GM12878 (cell line): ENCODE measurements at regions not wholly inside any gene's neighbourhood (a gene's known extent, or its start where the extent isn't known, plus 50 kb on each side); places are given as distances from the start of the nearest gene placed in this dataset.
A peak's percentile ranks its signal among the peaks of the same experiment; 100 is the strongest.

Source experiments
- ATAC-seq: fragments of 200-7000 bp; cut with Tn5 transposase; 3 replicates; pipeline ENCODE4 v1.9.1; 2020; ENCODE audit warnings: mild to moderate bottlenecking, moderate library complexity
- BruUV-seq: library from RNA; stranded (reverse); fragments of 400-500 nt; replicated peaks from 2 replicates; lab custom pipeline; 2021; lab: Mats Ljungman, UMichigan
- CTCF ChIA-PET: fragments of 300-600 bp; sonication (Branson Sonifier 250); formaldehyde crosslinking; extraction: SDS; loops from one replicate; lab custom pipeline; 2021; ENCODE audit warnings: inconsistent platforms; lab: Yijun Ruan, JAX
- POLR2A ChIA-PET: fragments of 350-600 bp; formaldehyde crosslinking; extraction: SDS; loops from one replicate; lab custom pipeline; 2021; ENCODE audit warnings: inconsistent platforms; lab: Charles Lee
- RAD21 ChIA-PET: fragments of 300-600 bp; sonication (Branson Sonifier 250); formaldehyde crosslinking; loops from one replicate; lab custom pipeline; 2023; ENCODE audit warnings: antibody characterized with exemption; ENCODE audit not compliant: unreplicated experiment; lab: Charles Lee
- SMC1A ChIA-PET: fragments of 300-600 bp; sonication (Branson Sonifier 250); formaldehyde crosslinking; loops from one replicate; lab custom pipeline; 2023; ENCODE audit not compliant: unreplicated experiment, uncharacterized antibody; lab: Charles Lee
- DNase-seq: peaks from one replicate; pipeline ENCODE4 v3.0.0-alpha.2; 2011; ENCODE audit warnings: low read depth, low spot score
- FAIRE-seq: peaks from 3 replicates; lab custom pipeline; 2011; peaks lifted over from hg19 to GRCh38; lab: Jason Lieb, UNC
- H2AFZ ChIP-seq: 2 replicates; pipeline ENCODE4 v1.6.0; 2011; ENCODE audit warnings: low read depth, low read length, control low read depth; ENCODE audit not compliant: control insufficient read depth
- H3K27ac ChIP-seq: 2 replicates; pipeline ENCODE4 v1.5.1; 2011; ENCODE audit warnings: control low read depth; ENCODE audit not compliant: control insufficient read depth, insufficient read depth
- H3K27me3 ChIP-seq, 2 experiments: replicated peaks in 1 of 2; 2 replicates each; pipeline versions ENCODE4 v1.6.0 to v1.6.1; 2011; ENCODE audit warnings: low read length in 1 of 2; ENCODE audit not compliant: control insufficient read depth in 2 of 2, insufficient read depth in 2 of 2
- H3K36me3 ChIP-seq, 2 experiments: 2 replicates each; pipeline ENCODE4 v1.5.1; 2011; ENCODE audit warnings: low read length in 1 of 2; ENCODE audit not compliant: control insufficient read depth in 2 of 2, insufficient read depth in 2 of 2
- H3K4me1 ChIP-seq: 2 replicates; pipeline ENCODE4 v1.6.1; 2011; ENCODE audit warnings: mild to moderate bottlenecking, low read length, moderate library complexity, mixed read lengths; ENCODE audit not compliant: control insufficient read depth, insufficient read depth
- H3K4me2 ChIP-seq: 2 replicates; pipeline ENCODE4 v1.6.0; 2011; ENCODE audit warnings: control low read depth; ENCODE audit not compliant: control insufficient read depth, insufficient read depth
- H3K4me3 ChIP-seq: fragments of 200-600 bp; sonication (generic); 2 replicates; pipeline ENCODE4 v1.5.1; 2016
- H3K79me2 ChIP-seq: 2 replicates; pipeline ENCODE4 v1.6.0; 2011; ENCODE audit warnings: low read length; ENCODE audit not compliant: control insufficient read depth, insufficient read depth
- H3K9ac ChIP-seq: 2 replicates; pipeline ENCODE4 v1.8.0; 2011; ENCODE audit warnings: low read length, control low read depth, mixed read lengths; ENCODE audit not compliant: control insufficient read depth, insufficient read depth
- H3K9me3 ChIP-seq: replicated peaks from 3 replicates; pipeline ENCODE4 v1.5.1; 2011; ENCODE audit warnings: mild to moderate bottlenecking, low read length; ENCODE audit not compliant: control insufficient read depth, insufficient read depth
- H4K20me1 ChIP-seq: 2 replicates; pipeline ENCODE4 v1.6.0; 2011; ENCODE audit not compliant: control insufficient read depth, insufficient read depth
- ATF3 ChIP-seq: IDR thresholded peaks from 2 replicates; pipeline ENCODE4 v1.6.1; 2011; ENCODE audit warnings: low read depth, mild to moderate bottlenecking, low read length, moderate library complexity, borderline replicate concordance; ENCODE audit errors: extremely low read depth
- BCL3 ChIP-seq: IDR thresholded peaks from 2 replicates; pipeline ENCODE4 v1.6.1; 2011; ENCODE audit warnings: borderline replicate concordance, low read depth, mild to moderate bottlenecking, moderate library complexity, low read length; ENCODE audit not compliant: insufficient read depth, poor library complexity, severe bottlenecking
- EGR1 ChIP-seq, 2 experiments: IDR thresholded peaks; 1 replicate in 1 of 2; 2 replicates in 1 of 2; pipeline ENCODE4 v1.6.1; 2011 to 2012; ENCODE audit warnings: low read depth in 2 of 2, low read length in 2 of 2, borderline replicate concordance in 1 of 2, mild to moderate bottlenecking in 1 of 2, moderate library complexity in 1 of 2
- HDGF ChIP-seq: fragments of 450-650 bp; IDR thresholded peaks from 2 replicates; pipeline ENCODE4 v1.6.1; 2016; ENCODE audit warnings: antibody characterized with exemption
- IKZF2 ChIP-seq, 2 experiments: fragments of 450-650 bp; IDR thresholded peaks; 2 replicates each; pipeline ENCODE4 v1.6.1; 2017; ENCODE audit warnings: mild to moderate bottlenecking in 2 of 2, moderate library complexity in 2 of 2
- MTA2 ChIP-seq: fragments of 450-650 bp; IDR thresholded peaks from 2 replicates; pipeline ENCODE4 v1.6.1; 2016; ENCODE audit warnings: low read depth, mild to moderate bottlenecking, moderate library complexity
- PRDM15 ChIP-seq: fragments of 450-650 bp; formaldehyde crosslinking; IDR thresholded peaks from 2 replicates; pipeline ENCODE4 v1.4.0; 2020; ENCODE audit warnings: mild to moderate bottlenecking, moderate library complexity
- RAD51 ChIP-seq: fragments of 450-650 bp; IDR thresholded peaks from 2 replicates; pipeline ENCODE4 v1.6.1; 2016; ENCODE audit warnings: moderate library complexity, mild to moderate bottlenecking, inconsistent platforms
- RCOR1 ChIP-seq: conservative IDR thresholded peaks from 2 replicates; pipeline ENCODE4 v1.6.1; 2012; ENCODE audit warnings: low read depth, low read length, improper control_type of control experiment
- RUNX3 ChIP-seq: IDR thresholded peaks from 2 replicates; pipeline ENCODE4 v1.6.1; 2012; ENCODE audit warnings: low read length, inconsistent platforms
- SIX5 ChIP-seq: IDR thresholded peaks from 2 replicates; pipeline ENCODE4 v1.6.1; 2011; ENCODE audit warnings: mild to moderate bottlenecking, low read depth, low read length, moderate library complexity; ENCODE audit not compliant: severe bottlenecking
- SMAD1 ChIP-seq: fragments of 450-650 bp; IDR thresholded peaks from 2 replicates; pipeline ENCODE4 v1.6.1; 2018; ENCODE audit warnings: mild to moderate bottlenecking, low read depth; ENCODE audit not compliant: partially characterized antibody
- SPI1 ChIP-seq: IDR thresholded peaks from 2 replicates; pipeline ENCODE4 v1.6.1; 2011; ENCODE audit warnings: low read depth, mild to moderate bottlenecking, low read length, moderate library complexity, borderline replicate concordance; ENCODE audit not compliant: insufficient read depth
- TCF12 ChIP-seq: IDR thresholded peaks from 2 replicates; pipeline ENCODE4 v1.6.1; 2011; ENCODE audit warnings: low read depth, mild to moderate bottlenecking, low read length
- ZBTB4 ChIP-seq: fragments of 450-650 bp; formaldehyde crosslinking; IDR thresholded peaks from 2 replicates; pipeline ENCODE4 v1.4.0; 2022; ENCODE audit warnings: mild to moderate bottlenecking, moderate library complexity
- WGBS: methylation state at CpG from one replicate; pipeline ENCODE4 v1.1.6; 2016; ENCODE audit warnings: low lambda C conversion rate; ENCODE audit not compliant: insufficient replicate concordance, insufficient coverage; ENCODE audit errors: missing lambda C conversion rate; 5-methylcytosine and 5-hydroxymethylcytosine counted together
- in situ Hi-C: fragments of 300-500 bp; cut with MboI; formaldehyde crosslinking; loops from 9 replicates; pipeline ENCODE4 v1.14.3; 2018; ENCODE audit warnings: mixed read lengths
- intact Hi-C: fragments of 100-400 bp; cut with micrococcal nuclease; formaldehyde crosslinking; loops from one replicate; pipeline ENCODE4 v1.14.2; 2022; ENCODE audit not compliant: unreplicated experiment

- Histone ChIP-seq H3K79me2 (no peaks in the 10 kb centered on the region), H3K27me3 (0 out of 4 replicates have a peak, but pooled peaks cover 0 to 1% of the 10 kb centered on the region in 2 experiments), H3K9ac (no peak overlapping the region), H3K36me3 (no peaks in the 10 kb centered on the region), H4K20me1 (no peaks in the 10 kb centered on the region), H3K4me1 (no peaks in the 10 kb centered on the region; the same call in 1 of the 2 replicates), H3K27ac (no peak overlapping the region), H3K4me2 (no peak overlapping the region), H3K9me3 (no peaks in the 10 kb centered on the region; the same call in 1 of the 3 replicates), H2AFZ (no peak overlapping the region), H3K4me3 (no peak overlapping the region)
- intact Hi-C loops, result loop anchor here (5.0 kb wide), 1 partner anchor 360 kb away; the partner anchor contains the start of gene RND3
- ChIA-PET POLR2A (interaction anchor here (0.6 to 0.9 kb wide), 3 partner anchors 359 to 542 kb away, joined by 3 to 6 read pairs (median 3); no protein-coding TSS in a partner anchor), CTCF (interaction anchor here (0.9 kb wide), 1 partner anchor 29 kb away, joined by 3 read pairs; no protein-coding TSS in a partner anchor), SMC1A (interaction anchor here (0.6 to 1.7 kb wide), 12 partner anchors 14 to 1099 kb away, joined by 3 to 4 read pairs (median 3); no protein-coding TSS in a partner anchor), RAD21 (interaction anchor here (0.7 to 2.4 kb wide), 8 partner anchors 14 to 1731 kb away, joined by 3 to 7 read pairs (median 4); no protein-coding TSS in a partner anchor)
- FAIRE-seq (peak; percentile 83), DNase-seq (peak; percentile 40), ATAC-seq (peak; percentile 89)
- BruUV-seq, result no TSS peak
- in situ Hi-C loops, result no loop called here
- 44% methylated on average over 2 of the region's 2 CpGs for WGBS
- TF ChIP-seq RCOR1 (no peak), TCF12 (0 out of 2 replicates have a peak, but pooled peaks have one; percentile 61), BCL3 (no peak), SPI1 (peak; percentile 43; the same call in 1 of the 2 replicates), ATF3 (no peak), SMAD1 (no peak), SIX5 (no peak), RUNX3 (no peak; the same call in 1 of the 2 replicates), RAD51 (no peak), HDGF (no peak), IKZF2 (IDR thresholded peaks at IDR 0.05) (peak; percentile 79 to 83; a peak in 3 of 4 replicates), MTA2 (peak; percentile 97), EGR1 (IDR thresholded peaks at IDR 0.05; ENCODE audit: borderline replicate concordance in 1 of 2, low read depth in 2 of 2, low read length in 2 of 2) (no peak), PRDM15 (CRISPR knock-in tag) (no peak), ZBTB4 (CRISPR knock-in tag) (no peak)
Observed at GRCh38 chr2:150126839-150127238, 360.6 kb downstream of the RND3 start.
